Hematopoietic multipotent progenitor cell treated with erythropoietin and hydrocortisone succinate and interleukin-3 and kit ligand, for 17 days (in vitro differentiated cells): ENCODE measurements at regions not wholly inside any gene's neighbourhood (a gene's known extent, or its start where the extent isn't known, plus 50 kb on each side); places are given as distances from the start of the nearest gene placed in this dataset.

Experiments
- DNase-seq: peaks from one replicate; pipeline ENCODE4 v3.0.0-alpha.2; 2015; ENCODE audit warnings: low spot score

DNA sequence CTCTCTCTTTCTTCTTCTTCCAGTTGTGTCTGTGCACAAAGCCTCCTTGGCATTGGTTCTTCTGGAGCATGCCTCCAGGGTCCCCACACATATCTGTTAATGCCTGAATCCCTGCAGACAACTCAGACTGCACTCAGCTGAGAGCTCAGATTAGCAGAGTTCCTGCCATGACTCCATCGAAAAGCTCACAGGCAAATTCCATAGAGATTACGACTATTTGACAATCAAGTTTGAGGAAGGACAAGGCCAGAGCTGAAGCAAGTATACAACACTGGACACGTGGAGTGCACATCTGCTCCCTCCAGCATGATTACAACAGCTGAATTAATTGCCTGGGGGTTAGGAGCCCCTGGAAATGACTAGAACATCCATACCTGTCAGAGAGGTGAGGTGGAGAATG, 190.7 kb downstream of the INSIG2 start:
- DNase-seq = no peak

DNA sequence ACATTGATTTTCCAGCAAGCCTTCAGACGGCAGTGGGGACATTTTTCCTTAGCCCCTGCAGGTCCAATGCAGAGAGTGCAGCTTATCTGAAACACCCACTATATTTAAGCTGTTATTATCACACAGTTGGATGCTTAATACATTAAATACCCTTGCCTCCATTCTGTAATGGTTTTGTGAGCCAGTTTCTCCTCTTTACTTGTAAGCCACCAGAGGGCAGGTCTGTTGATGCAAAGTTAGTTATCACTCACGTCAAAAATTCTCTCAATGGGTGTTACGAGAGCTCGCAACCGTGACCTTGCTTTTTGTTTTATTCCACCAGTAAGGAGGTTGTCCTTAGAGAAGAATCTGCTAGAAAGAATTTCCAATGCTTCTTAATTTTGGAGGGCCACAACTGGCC, 189.8 kb downstream of the INSIG2 start:
- DNase-seq = no peak

DNA sequence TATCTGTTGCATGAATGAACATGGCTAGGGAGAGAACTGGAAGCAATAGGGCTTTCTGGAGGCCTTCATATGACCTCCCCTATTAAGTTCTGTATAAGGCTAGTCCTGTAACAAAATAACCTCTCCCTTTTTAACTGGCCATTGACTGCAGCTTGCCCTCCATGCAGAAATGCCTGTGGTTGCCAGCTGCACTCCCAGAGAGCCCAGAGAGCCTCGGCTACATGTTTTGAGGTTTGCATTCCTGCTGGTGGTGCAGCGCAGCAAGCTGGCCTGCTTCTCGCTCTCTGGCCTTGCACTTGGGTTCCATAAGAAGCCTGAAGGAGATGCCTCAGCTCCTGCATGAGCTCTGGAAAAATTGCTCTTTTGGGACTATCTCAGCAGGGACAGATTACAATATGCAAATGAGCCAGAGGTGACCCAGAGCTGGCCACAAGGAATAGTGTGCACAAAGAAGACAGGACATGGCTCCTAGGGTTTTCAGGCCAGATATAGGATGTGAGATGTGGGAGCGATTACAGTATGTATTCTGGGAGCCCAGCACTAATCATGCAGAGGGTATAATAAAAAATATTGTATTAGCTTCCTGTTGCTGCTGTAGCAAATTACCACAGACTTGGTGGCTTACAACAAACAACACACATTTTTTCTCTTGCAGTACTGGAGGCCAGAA, 186.7 kb downstream of the INSIG2 start:
- no peak for DNase-seq

DNA sequence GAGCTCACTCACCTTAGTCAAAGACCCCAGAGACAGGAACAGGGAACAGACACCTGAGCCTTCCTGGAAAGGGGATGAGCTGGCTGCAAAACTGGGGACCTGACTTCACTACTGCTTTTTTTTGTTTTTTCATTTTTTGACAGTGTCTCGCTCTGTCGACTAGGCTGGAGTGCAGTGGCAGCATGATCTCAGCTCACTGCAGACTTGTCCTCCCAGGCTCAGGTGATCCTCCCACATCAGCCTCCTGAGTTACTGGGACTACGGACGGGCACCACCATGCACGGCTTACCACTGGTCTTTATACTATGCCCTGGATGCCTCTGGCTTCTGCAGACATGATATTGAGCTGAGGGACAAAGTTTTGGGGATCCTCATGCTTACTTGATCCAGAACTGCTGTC, 184.1 kb downstream of the INSIG2 start:
- no peak for DNase-seq

DNA sequence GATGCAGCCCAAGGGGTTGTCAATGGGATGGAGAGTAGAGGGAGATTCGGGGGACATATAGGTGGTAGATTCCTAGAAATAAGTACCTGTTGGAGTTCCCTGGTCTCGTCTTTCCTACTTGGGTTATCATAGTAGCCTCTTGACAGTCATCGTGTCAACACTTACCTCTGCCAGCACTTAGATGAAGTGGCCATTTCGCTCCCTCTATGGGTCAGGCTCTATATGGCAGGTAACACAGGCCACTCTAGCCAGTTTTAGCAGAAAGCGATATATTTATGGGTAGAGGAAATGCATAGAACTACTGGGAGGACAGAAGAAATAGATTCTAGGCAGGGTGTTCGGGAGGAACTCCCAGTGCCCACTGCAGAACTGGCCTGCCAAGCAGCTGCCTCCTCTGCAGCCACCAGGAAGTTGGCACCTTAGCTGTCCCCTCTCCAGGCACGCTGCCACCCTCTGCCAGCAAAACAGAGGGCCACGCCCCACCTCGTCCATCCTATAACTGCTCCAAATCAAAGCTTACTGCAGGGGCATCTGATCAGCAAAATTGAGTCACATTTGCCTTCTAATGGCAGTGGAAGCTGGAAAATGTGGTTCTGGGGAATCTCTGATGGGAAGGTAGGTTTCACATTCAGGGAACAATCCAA, 181.3 kb downstream of the INSIG2 start:
- DNase-seq = no peak

DNA sequence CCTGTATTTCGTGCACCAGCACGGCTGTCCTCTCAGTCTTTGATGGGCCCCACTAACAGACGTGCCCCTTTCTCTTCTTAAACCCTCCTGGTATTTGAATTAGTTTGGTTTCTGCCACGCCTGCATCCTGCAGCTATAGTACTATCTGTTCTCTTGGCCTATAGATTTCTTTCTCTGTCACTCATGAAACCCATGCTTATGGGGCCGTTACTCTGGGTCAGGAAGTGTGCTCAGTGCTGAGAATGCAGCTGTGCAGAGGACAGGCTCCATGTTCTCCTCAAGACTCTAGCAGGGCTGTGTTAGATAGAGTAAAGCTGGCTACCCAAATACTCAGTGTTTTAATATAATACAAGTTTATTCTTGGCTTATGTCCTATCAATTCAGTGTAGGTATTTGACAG, 180.0 kb downstream of the INSIG2 start:
- DNase-seq = no peak

DNA sequence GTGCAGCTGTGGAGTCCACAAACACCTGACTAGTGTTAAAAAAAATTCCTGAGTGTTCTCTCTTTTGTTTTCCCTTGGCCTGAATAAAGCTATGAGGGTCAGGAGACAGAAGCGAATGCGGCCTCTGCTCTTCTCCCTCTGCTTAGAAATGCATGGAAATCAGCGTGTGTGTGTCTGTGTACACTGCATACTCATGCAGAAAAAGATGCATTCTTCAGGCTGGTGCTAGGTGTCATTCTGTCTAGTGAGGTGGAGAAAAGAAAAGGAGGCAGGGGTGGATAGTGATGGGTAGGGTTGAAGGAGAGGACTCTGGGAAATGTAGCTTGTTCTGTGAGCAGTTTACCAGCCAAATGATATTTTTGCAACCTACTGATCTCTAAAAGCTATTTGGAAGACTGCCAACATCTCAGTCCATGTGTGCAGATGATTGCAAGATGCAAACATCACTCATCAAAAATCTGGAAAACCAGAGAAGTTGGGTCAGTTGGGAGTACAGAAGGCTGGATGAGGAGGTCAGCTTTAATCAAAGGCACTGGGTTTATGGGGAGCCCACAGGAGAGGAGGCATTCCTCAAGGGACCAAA, 177.7 kb downstream of the INSIG2 start:
- no peak for DNase-seq

DNA sequence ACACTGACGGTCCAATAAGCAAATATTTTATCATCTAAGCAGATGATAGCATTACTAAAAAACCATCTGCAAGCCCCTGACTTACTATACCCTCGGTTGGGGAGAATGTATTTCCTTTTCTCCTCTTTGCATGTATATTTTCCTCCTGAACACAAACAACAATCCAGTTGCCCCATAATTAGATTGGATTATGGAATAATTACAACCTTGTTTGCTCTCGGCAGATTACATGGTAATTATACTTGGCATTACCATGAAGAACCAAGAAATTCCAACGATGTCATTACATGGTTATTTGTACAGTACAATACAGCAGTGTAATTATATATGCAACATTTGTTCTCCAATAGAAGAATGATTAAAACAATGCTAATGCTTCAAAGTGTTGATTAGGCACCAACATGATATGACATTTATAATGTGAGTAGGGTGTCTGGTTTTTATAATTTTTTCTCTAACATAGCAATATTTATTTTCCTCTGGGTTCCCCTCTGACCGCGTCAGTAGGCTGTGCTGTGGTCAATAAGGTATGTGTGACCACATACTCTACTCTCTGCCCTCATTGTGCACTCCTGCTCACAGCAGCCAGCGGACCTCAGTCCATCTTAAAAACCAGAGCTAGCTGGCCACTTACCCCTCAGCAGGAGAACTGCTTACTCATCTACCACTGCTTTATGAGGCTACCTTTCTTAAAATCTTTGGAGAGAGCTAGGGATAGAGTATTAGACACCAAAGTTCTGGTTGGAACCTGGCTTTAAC, 176.1 kb downstream of the INSIG2 start:
- no peak for DNase-seq

DNA sequence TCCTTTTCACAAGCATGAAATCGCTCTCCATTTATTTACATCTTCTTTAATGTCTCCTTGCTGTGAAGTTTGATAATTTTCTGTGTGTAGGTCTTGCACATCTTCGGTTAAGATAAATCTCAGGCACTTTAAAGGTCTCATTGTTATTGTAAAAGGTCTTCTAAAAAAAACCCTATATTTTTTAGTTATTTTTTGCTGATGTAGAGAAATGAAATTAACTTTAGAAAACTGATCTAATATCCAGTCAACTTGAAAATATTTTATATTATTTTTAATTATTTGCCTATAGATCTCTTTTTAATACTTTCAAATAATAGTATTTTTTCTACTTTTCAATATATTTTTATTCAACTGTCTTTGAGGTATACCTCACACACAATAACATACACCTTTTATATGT, 169.4 kb downstream of the INSIG2 start:
- DNase-seq = no peak

DNA sequence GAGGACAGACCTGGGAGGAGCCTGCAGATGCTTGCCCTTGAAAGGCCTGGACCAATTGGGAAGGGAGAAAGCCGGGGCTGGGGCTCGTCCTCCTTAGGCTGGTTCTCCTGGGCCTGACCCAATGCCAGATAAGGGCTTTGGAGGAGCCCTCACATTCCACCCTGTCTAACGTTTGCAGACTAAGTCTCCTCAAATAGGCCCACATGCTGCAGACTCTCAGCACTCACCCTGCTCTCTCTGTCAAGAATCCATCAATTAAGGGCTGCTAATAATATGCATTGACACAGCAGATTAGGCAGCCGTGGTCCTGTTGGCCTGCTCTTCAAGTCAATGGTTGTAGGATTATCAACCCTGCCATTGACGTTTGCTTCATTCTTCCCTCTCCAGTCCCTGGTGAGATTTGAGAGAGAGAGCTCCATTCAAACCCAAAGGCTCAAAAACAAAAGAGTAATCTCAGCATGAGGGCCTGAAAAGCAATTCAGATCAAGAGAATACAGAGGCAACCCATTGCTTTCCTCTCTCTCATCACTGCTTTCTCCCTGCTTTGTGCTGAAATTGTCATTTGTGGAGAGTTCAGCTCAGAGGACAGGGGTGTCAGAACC, 167.6 kb downstream of the INSIG2 start:
- DNase-seq = no peak

DNA sequence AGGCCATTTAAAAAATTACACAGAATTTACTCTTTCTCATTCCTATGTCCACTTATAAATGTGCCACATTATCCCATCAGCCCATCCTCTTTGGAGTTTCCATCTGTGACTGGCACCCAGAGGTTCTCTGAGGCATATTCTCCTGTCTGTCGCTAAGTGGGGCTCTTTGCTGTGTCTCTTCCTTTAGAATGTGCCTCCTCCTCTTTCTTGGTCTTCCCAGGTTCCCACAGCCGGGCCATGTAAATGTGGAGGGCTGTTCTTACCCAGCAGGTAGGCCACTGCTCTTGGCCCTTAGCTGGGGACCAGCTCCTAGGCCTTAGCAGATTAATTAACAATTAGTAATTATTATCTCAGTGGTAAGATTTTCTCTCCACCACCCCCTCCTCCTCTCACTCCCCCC, 167.0 kb downstream of the INSIG2 start:
- no peak for DNase-seq

DNA sequence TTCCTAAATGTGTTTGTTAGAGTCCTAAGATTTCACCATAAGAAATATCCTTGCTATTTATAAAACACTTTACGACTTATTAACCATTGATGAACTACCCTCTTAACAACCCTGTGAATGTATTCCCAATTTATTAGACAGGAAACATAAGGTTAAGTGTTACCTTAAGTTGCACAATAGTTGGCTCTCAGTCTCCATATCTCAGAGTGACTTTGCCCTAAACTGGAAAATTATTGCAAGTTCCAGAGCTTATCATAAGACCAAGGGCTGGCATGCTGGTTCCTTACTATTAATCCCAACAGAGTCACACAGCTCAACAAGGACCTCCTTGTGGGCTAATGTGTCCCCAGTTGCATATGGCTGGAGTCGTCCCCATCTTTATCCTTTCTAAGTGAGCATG, 165.8 kb downstream of the INSIG2 start:
- DNase-seq = no peak

DNA sequence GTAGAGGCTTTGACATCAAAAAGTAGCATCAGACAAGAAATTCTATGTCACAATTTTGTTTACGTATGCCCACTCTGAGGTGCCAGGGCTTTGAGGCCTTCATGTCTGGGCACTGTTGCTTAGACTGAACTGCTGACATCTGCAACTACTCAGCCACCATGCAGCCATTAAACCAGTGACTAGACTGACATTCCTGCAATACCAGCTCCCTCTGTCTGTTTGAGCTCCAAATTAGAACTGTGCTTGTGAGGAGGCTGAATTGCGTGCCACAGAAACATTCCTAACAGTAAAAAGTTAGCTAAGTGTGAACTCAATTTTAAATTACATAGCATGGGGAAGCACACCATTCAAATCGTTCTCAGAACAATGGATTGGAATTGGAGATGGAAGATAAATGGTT, 163.2 kb downstream of the INSIG2 start:
- DNase-seq = no peak

DNA sequence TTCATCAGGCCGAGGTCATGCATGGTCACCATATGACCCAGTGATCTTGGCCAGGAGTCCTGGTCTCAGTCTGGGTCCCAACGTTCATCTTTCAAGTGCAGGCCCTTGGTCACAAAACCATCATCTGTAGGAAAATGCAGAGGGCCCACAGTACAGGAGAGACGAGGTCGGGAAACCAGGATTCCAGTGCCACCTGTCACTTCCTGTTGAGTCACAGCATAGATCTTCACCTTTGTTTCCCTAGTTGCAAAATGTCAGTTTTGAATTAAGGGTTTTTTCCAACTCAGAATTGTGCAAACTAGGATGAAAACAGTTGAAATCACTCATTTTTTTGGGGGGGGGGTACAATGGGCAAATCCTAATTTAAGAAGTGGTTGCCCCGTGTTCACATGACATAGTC, 162.2 kb downstream of the INSIG2 start:
- no peak for DNase-seq

DNA sequence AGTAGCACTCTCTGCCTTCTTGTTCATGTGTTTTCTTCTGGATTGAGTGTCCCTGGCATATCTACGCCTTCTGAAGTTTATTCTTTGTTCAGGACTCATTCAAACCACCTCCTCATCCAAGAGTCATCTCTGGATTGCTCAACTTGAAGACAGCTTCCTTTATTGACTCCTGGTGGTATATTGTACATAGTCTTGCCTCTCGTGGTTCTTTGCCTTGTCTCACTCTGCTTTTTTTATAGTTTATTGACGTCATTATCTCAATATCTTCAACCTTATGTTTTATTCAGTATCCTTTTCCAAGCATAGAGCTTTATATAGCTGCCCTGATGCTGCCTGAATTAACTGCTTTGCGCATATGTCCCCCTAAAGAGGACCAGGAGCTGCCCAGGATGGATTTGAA, 161.7 kb downstream of the INSIG2 start:
- no peak for DNase-seq

DNA sequence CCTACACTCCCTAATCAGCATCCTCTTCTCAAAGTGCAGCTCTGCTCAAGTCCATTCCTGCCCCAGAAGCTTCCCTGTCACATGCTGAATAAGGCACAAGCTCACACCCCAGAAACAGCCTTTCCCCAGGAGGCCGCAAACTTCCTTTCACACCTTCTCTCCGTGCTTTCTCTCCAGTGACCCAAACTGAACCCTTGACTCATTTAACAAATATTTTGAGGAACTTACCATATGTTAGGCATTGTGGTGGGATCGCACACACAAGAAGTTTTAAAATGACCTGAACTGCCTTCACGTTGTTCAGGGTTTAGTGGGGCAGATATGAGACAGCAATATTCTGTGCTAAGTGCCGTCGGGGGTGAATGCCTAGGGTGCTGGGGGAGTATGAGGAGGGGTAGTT, 161.3 kb downstream of the INSIG2 start:
- DNase-seq = no peak

DNA sequence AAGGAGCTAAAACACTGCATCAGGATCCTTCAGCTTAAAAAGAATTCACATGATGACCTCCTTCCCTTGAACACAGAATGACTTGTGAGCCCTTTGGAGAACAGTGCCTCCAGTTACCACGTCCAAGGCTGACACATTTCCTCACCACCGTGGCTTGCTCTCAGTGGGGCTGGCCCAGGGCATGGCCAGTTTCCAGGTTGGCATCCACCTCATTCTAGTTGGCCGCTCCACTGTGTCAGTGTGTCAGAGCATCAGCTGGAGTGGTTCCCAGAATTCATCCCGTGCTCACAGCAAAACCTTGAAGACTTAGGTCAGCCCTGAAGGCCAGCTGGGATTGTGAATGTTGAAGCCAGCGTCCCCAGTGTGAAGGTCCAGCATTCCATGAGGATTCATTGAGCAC, 158.5 kb downstream of the INSIG2 start:
- no peak for DNase-seq

DNA sequence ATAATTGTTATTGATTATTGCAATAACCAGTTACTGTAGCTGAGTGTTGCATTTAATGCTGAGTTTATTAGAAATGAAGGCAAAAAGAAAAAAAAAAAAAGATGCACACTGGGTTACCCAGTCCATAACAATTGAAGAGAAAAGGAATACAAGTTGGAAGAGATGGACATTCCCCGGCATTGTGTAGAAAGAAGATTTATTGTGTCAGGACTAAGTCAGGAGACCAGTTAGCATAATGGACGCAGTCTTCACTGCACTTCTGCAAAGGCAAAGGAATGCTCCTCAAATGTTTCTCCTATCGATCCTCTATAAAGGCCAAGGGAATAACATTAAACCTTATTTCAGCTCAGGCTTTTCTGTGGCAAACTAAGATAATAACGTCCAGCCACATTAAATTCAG, 157.8 kb downstream of the INSIG2 start:
- DNase-seq = no peak

DNA sequence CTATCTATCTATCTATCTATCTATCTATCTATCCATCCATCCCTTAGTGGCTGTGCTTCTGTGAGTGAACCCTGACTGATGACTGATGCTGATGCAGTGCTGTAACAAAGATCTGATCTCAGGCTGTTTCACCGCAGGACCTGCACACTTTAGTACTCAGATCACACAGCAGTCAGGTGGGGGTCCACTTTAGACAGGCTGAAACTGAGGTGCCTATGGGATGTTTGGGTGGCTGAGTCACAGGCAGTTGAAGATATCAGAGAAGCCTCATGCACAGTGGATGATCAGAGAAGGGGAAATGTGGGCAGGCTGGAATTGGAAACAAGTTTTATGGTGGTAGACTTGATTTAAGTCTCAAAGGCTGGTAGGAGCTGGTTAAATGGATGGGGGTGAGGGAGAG, 156.4 kb downstream of the INSIG2 start:
- no peak for DNase-seq

DNA sequence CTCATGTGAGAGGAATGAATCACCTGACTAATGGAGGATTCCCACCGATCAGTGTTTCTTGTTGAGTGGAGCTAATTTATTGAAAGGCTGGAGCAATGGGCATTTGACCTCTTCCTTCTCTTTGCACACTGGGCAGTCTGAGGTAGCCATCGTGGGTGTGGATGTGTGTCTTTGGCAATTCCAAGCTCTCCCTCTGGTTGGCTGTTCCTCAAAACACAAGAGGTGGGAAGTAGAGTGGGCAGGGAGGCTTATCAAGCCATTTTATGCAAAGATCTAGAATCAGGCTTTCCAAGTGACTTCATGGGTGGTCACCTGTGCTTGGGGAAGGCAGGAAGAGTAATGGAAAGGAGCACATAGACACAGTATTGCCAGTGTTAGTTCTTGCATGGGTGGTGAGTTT, 154.8 kb downstream of the INSIG2 start:
- DNase-seq = no peak

DNA sequence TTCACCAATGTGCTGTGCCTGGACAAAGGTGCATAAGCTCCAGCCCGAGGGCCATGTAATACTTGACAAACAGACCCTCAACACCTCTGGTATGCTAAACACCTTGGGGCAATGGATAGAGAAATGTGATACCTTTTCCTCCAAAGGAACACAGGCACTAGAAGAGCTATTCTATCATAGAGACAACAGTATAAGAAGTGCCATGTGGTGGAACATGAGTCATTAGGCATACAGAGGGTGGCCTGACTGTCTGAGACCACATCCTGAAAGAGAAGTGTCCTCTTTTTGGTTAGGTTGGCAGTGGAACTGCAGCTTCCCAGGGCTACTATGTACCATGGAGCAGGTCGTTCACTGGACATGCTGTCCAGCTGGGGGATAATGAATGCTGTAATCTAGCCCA, 153.9 kb downstream of the INSIG2 start:
- DNase-seq = no peak

DNA sequence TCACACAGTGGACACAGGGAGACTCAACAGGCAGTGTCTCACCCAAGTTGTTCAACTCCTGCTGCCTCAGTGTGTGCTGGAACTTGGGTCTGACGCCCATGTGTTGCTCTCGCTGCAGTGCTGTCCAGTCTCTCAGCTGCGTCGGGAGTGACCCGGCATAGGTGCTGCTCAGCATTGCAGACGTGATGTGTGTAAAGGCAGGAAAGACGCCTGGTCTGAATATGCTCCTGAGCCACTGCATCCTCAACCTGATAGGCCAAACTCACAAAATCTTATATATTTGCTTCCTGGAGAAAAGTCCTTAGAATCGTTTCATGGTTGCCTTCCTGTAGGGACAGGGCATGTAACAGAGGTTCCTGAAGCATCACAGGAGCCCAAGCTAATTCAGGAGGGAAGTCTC, 152.9 kb downstream of the INSIG2 start:
- DNase-seq = no peak

DNA sequence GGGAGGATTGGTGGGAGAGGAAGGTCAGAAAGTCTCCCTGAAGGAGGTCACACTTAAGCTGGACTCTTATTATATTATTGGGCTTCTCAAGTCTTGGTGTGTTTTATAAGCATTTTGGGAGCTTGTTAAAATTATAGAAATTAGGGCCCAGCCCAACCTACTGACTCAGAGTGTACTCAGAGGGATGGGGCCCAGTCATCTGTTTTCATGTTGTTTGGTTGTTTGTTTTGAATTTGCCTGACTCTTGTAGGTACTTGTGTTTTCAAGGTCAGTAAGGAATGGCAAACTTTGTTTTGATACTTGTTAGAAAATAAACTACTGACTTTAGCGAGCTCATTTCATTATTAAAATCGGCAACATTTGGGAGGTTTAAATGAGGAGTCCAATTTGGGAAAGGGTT, 152.0 kb downstream of the INSIG2 start:
- DNase-seq = no peak
